ENCODE measurements at regions not wholly inside any gene's neighbourhood (a gene's known extent, or its start where the extent isn't known, plus 50 kb on each side); places are given as distances from the start of the nearest gene placed in this dataset.
"Not testable (repeated sequence)": the region's sequence is repeated elsewhere in the genome, so short reads cannot be mapped to it uniquely, and the experiment has no call there.

- no peak overlapping the region for H3K4me3 ChIP-seq (ENCODE audit: low read length in 2 of 2)
- H3K4me1 ChIP-seq (ENCODE audit: control insufficient read depth in 2 of 2, insufficient read depth in 2 of 2, low read length in 2 of 2): no peaks in the 10 kb centered on the region
- no peaks in the 10 kb centered on the region for H3K9me3 ChIP-seq (ENCODE audit: control insufficient read depth in 2 of 2, low read length in 2 of 2)
- no peaks in the 10 kb centered on the region for H3K27me3 ChIP-seq (ENCODE audit: control insufficient read depth in 2 of 2, insufficient read depth in 2 of 2, low read length in 2 of 2)
- H3K27ac ChIP-seq (ENCODE audit: low read depth in 2 of 2, low read length in 2 of 2): no peak overlapping the region
- no peak overlapping the region for H3K9ac ChIP-seq (ENCODE audit: low read depth in 1 of 2, low read length in 2 of 2)
- no peaks in the 10 kb centered on the region for H3K36me3 ChIP-seq (ENCODE audit: control insufficient read depth in 2 of 2, insufficient read depth in 2 of 2, low read length in 2 of 2)
Measured at GRCh38 chr2:154992826-154993225, 294.3 kb downstream of the KCNJ3 start.

GRCh38 chr2:154978710-154979109, 280.2 kb downstream of the KCNJ3 start:
- H3K4me3 ChIP-seq (ENCODE audit: low read length in 2 of 2): no peak overlapping the region
- H3K9ac ChIP-seq (ENCODE audit: low read depth in 1 of 2, low read length in 2 of 2): no peak overlapping the region
- no peaks in the 10 kb centered on the region for H3K27me3 ChIP-seq (ENCODE audit: control insufficient read depth in 2 of 2, insufficient read depth in 2 of 2, low read length in 2 of 2)
- H3K9me3 ChIP-seq (ENCODE audit: control insufficient read depth in 2 of 2, low read length in 2 of 2): no peaks in the 10 kb centered on the region
- no peaks in the 10 kb centered on the region for H3K4me1 ChIP-seq (ENCODE audit: control insufficient read depth in 2 of 2, insufficient read depth in 2 of 2, low read length in 2 of 2)
- H3K27ac ChIP-seq (ENCODE audit: low read depth in 2 of 2, low read length in 2 of 2): no peak overlapping the region
- no peaks in the 10 kb centered on the region for H3K36me3 ChIP-seq (ENCODE audit: control insufficient read depth in 2 of 2, insufficient read depth in 2 of 2, low read length in 2 of 2)

- H3K27ac ChIP-seq (ENCODE audit: low read depth in 2 of 2, low read length in 2 of 2): no peak overlapping the region
- H3K9me3 ChIP-seq (ENCODE audit: control insufficient read depth in 2 of 2, low read length in 2 of 2): no peaks in the 10 kb centered on the region
- no peaks in the 10 kb centered on the region for H3K27me3 ChIP-seq (ENCODE audit: control insufficient read depth in 2 of 2, insufficient read depth in 2 of 2, low read length in 2 of 2)
- H3K9ac ChIP-seq (ENCODE audit: low read depth in 1 of 2, low read length in 2 of 2): no peak overlapping the region
- H3K4me3 ChIP-seq (ENCODE audit: low read length in 2 of 2): no peak overlapping the region
- H3K4me1 ChIP-seq (ENCODE audit: control insufficient read depth in 2 of 2, insufficient read depth in 2 of 2, low read length in 2 of 2): no peaks in the 10 kb centered on the region
- no peaks in the 10 kb centered on the region for H3K36me3 ChIP-seq (ENCODE audit: control insufficient read depth in 2 of 2, insufficient read depth in 2 of 2, low read length in 2 of 2)
Measured at GRCh38 chr2:154978244-154978643, 279.7 kb downstream of the KCNJ3 start.

DNA sequence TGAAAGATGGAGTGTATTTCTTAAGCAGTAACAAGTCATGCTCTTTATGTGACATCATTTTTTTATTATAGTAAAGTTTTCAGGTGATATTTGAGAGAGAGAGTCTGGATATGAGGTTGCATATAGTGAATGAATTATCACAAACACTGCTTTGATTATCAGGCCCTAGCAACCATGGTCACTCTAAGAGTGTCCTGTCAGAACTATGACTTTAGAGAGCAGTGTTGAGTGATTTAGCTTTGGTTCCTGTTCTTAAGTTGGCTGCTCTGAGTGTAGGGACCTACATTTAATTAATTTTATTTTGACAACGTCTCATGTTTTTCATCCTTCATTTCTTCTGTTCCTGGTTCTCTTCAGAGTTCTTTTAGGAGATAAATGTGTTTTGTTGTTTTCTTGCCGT, 275.5 kb downstream of the KCNJ3 start:
- Histone ChIP-seq H3K4me1 (ENCODE audit: control insufficient read depth in 2 of 2, insufficient read depth in 2 of 2, low read length in 2 of 2) (no peaks in the 10 kb centered on the region), H3K36me3 (ENCODE audit: control insufficient read depth in 2 of 2, insufficient read depth in 2 of 2, low read length in 2 of 2) (no peaks in the 10 kb centered on the region), H3K27me3 (ENCODE audit: control insufficient read depth in 2 of 2, insufficient read depth in 2 of 2, low read length in 2 of 2) (no peaks in the 10 kb centered on the region), H3K9ac (ENCODE audit: low read depth in 1 of 2, low read length in 2 of 2) (no peak overlapping the region), H3K9me3 (ENCODE audit: control insufficient read depth in 2 of 2, low read length in 2 of 2) (no peaks in the 10 kb centered on the region), H3K4me3 (ENCODE audit: low read length in 2 of 2) (no peak overlapping the region), H3K27ac (ENCODE audit: low read depth in 2 of 2, low read length in 2 of 2) (no peak overlapping the region)

- Histone ChIP-seq H3K4me1 (ENCODE audit: control insufficient read depth in 2 of 2, insufficient read depth in 2 of 2, low read length in 2 of 2) (no peaks in the 10 kb centered on the region), H3K9me3 (ENCODE audit: control insufficient read depth in 2 of 2, low read length in 2 of 2) (no peaks in the 10 kb centered on the region), H3K4me3 (ENCODE audit: low read length in 2 of 2) (no peak overlapping the region), H3K27ac (ENCODE audit: low read depth in 2 of 2, low read length in 2 of 2) (no peak overlapping the region), H3K36me3 (ENCODE audit: control insufficient read depth in 2 of 2, insufficient read depth in 2 of 2, low read length in 2 of 2) (no peaks in the 10 kb centered on the region), H3K27me3 (ENCODE audit: control insufficient read depth in 2 of 2, insufficient read depth in 2 of 2, low read length in 2 of 2) (no peaks in the 10 kb centered on the region), H3K9ac (ENCODE audit: low read depth in 1 of 2, low read length in 2 of 2) (no peak overlapping the region)
Measured at GRCh38 chr2:154963511-154963910, 265.0 kb downstream of the KCNJ3 start.

- Histone ChIP-seq H3K9ac (ENCODE audit: low read depth in 1 of 2, low read length in 2 of 2) (no peak overlapping the region), H3K27ac (ENCODE audit: low read depth in 2 of 2, low read length in 2 of 2) (no peak overlapping the region), H3K4me1 (ENCODE audit: control insufficient read depth in 2 of 2, insufficient read depth in 2 of 2, low read length in 2 of 2) (no peaks in the 10 kb centered on the region), H3K36me3 (ENCODE audit: control insufficient read depth in 2 of 2, insufficient read depth in 2 of 2, low read length in 2 of 2) (no peaks in the 10 kb centered on the region), H3K27me3 (ENCODE audit: control insufficient read depth in 2 of 2, insufficient read depth in 2 of 2, low read length in 2 of 2) (no peaks in the 10 kb centered on the region), H3K4me3 (ENCODE audit: low read length in 2 of 2) (no peak overlapping the region), H3K9me3 (ENCODE audit: control insufficient read depth in 2 of 2, low read length in 2 of 2) (no peaks in the 10 kb centered on the region)
Measured at GRCh38 chr2:154961676-154962075, 263.2 kb downstream of the KCNJ3 start.

GRCh38 chr2:154960802-154961583, 262.5 kb downstream of the KCNJ3 start:
- no peaks in the 10 kb centered on the region for H3K27me3 ChIP-seq (ENCODE audit: control insufficient read depth in 2 of 2, insufficient read depth in 2 of 2, low read length in 2 of 2)
- no peaks in the 10 kb centered on the region for H3K36me3 ChIP-seq (ENCODE audit: control insufficient read depth in 2 of 2, insufficient read depth in 2 of 2, low read length in 2 of 2)
- no peaks in the 10 kb centered on the region for H3K4me1 ChIP-seq (ENCODE audit: control insufficient read depth in 2 of 2, insufficient read depth in 2 of 2, low read length in 2 of 2)
- H3K27ac ChIP-seq (ENCODE audit: low read depth in 2 of 2, low read length in 2 of 2): no peak overlapping the region
- H3K4me3 ChIP-seq (ENCODE audit: low read length in 2 of 2): no peak overlapping the region
- no peak overlapping the region for H3K9ac ChIP-seq (ENCODE audit: low read depth in 1 of 2, low read length in 2 of 2)
- H3K9me3 ChIP-seq (ENCODE audit: control insufficient read depth in 2 of 2, low read length in 2 of 2): no peaks in the 10 kb centered on the region

DNA sequence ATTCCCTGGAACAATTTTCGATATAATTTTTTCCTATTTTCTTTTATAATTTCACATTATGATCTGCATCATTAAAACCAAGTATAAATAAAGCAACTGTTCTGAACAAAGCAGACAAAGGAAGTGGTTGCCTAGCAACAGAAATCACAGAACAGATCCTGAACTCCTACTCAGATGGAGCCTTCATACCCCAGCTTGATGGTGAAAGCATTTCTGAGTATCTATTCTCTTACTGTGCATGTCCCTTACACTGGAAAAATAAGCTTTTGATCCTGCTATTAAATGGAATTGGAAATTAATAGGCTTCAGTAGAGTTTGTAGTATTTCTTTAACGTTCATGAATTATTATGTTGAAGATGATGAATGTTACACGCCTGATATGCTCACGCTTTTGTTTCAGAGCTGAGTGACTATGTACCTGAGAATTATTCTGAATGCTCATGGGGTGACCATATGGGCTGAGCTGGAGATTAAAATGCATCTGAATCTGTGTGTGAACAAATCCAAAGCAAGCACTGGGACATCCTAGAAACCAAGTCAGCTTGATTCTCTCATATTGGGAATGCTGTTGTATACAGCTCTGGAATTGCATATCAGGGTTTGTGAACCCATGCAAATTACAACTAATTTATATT, 254.0 kb downstream of the KCNJ3 start:
- Histone ChIP-seq H3K9me3 (ENCODE audit: control insufficient read depth in 2 of 2, low read length in 2 of 2) (no peaks in the 10 kb centered on the region), H3K4me1 (ENCODE audit: control insufficient read depth in 2 of 2, insufficient read depth in 2 of 2, low read length in 2 of 2) (no peaks in the 10 kb centered on the region), H3K27me3 (ENCODE audit: control insufficient read depth in 2 of 2, insufficient read depth in 2 of 2, low read length in 2 of 2) (no peaks in the 10 kb centered on the region), H3K9ac (ENCODE audit: low read depth in 1 of 2, low read length in 2 of 2) (no peak overlapping the region), H3K36me3 (ENCODE audit: control insufficient read depth in 2 of 2, insufficient read depth in 2 of 2, low read length in 2 of 2) (no peaks in the 10 kb centered on the region), H3K27ac (ENCODE audit: low read depth in 2 of 2, low read length in 2 of 2) (no peak overlapping the region), H3K4me3 (ENCODE audit: low read length in 2 of 2) (no peak overlapping the region)

DNA sequence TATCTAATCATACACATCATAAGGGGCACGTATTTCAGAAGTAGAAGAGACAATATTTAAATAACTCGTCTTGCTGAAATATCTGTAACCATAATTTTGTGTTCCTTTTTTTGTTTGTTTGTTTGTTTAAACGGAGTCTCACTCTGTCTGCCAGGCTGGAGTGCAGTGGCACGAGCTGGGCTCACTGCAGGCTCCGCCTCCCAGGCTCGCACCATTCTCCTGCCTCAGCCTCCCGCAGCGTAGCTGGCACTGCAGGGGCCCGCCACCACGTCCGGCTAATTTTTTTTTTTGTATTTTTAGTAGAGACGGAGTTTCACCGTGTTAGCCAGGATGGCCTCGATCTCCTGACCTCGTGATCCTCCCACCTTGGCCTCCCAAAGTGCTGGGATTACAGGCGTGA, 248.9 kb downstream of the KCNJ3 start:
- H3K9ac ChIP-seq (ENCODE audit: low read depth in 1 of 2, low read length in 2 of 2); H3K36me3 ChIP-seq (ENCODE audit: control insufficient read depth in 2 of 2, insufficient read depth in 2 of 2, low read length in 2 of 2); H3K4me1 ChIP-seq (ENCODE audit: control insufficient read depth in 2 of 2, insufficient read depth in 2 of 2, low read length in 2 of 2); H3K27me3 ChIP-seq (ENCODE audit: control insufficient read depth in 2 of 2, insufficient read depth in 2 of 2, low read length in 2 of 2); H3K4me3 ChIP-seq (ENCODE audit: low read length in 2 of 2); H3K27ac ChIP-seq (ENCODE audit: low read depth in 2 of 2, low read length in 2 of 2); H3K9me3 ChIP-seq (ENCODE audit: control insufficient read depth in 2 of 2, low read length in 2 of 2): not testable (repeated sequence)

DNA sequence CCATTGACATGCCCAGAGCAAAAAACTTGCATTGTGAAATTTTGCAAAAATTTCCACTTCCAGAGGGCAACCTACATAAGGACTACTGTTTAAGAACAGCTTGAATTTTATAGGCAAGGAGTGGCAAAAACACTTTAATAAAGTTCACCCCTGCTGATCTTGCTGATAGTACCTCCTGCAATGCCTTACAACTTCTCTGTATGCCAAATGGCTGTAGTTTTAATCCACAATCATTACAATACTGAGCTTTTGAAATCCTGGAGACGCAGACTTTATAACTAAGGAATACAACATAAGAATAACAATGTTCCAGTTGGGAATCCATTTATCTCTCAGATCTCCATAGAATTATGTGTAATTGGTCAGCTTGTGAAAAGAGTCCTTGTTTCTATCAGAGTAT, 247.5 kb downstream of the KCNJ3 start:
- Histone ChIP-seq H3K4me3 (ENCODE audit: low read length in 2 of 2) (no peak overlapping the region), H3K36me3 (ENCODE audit: control insufficient read depth in 2 of 2, insufficient read depth in 2 of 2, low read length in 2 of 2) (no peaks in the 10 kb centered on the region), H3K4me1 (ENCODE audit: control insufficient read depth in 2 of 2, insufficient read depth in 2 of 2, low read length in 2 of 2) (no peaks in the 10 kb centered on the region), H3K9ac (ENCODE audit: low read depth in 1 of 2, low read length in 2 of 2) (no peak overlapping the region), H3K27me3 (ENCODE audit: control insufficient read depth in 2 of 2, insufficient read depth in 2 of 2, low read length in 2 of 2) (no peaks in the 10 kb centered on the region), H3K9me3 (ENCODE audit: control insufficient read depth in 2 of 2, low read length in 2 of 2) (no peaks in the 10 kb centered on the region), H3K27ac (ENCODE audit: low read depth in 2 of 2, low read length in 2 of 2) (no peak overlapping the region)

Measured in mucosa of rectum (tissue), 2 donors.